Epidermal melanocyte (primary cell): ENCODE measurements at regions not wholly inside any gene's neighbourhood (a gene's known extent, or its start where the extent isn't known, plus 50 kb on each side); places are given as distances from the start of the nearest gene placed in this dataset.
"Not testable (repeated sequence)": the region's sequence is repeated elsewhere in the genome, so short reads cannot be mapped to it uniquely, and the experiment has no call there.

Experiments used
- DNase-seq: peaks from one replicate; pipeline ENCODE4 v3.0.0; 2011; ENCODE audit warnings: low spot score; ENCODE audit not compliant: insufficient read length

DNA sequence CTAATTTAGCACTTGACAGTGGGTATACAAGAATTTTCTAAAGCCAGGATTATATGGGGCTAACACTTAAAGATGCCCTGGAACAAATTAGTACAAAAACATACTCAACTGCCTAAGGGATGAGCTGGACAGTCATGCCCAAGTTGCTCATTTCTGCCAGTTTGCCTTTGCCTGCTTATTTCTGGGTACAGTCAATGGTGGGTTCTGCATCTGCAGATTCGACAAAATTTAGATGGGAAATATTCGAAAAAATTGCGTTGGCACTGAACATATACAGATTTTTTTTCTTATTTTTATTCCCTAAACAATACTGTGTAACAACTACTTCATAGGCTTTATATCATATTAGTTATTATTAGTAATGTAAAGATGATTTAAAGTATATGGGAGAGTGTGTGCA is 591.9 kb downstream of the EPM2A start:
- no peak for DNase-seq

DNA sequence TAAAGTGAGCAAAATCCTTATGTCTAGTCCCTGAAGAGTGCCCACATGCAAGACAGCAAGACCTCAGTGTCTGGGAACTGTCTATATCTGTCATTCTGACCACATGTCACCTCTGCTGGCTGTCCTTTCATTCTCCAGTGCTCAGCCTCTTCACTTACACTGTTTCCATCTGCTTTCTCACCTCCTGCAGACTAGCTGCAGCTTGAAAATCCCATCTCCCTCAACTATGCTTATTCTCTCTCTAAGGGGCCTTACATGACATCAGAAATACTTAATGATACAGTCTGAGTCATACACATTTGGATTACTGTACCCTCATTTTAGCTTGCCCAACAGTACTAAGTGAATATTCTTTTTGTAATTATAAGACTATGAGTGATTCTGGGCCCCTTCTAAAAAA is 587.8 kb downstream of the EPM2A start:
- DNase-seq: no peak

DNA sequence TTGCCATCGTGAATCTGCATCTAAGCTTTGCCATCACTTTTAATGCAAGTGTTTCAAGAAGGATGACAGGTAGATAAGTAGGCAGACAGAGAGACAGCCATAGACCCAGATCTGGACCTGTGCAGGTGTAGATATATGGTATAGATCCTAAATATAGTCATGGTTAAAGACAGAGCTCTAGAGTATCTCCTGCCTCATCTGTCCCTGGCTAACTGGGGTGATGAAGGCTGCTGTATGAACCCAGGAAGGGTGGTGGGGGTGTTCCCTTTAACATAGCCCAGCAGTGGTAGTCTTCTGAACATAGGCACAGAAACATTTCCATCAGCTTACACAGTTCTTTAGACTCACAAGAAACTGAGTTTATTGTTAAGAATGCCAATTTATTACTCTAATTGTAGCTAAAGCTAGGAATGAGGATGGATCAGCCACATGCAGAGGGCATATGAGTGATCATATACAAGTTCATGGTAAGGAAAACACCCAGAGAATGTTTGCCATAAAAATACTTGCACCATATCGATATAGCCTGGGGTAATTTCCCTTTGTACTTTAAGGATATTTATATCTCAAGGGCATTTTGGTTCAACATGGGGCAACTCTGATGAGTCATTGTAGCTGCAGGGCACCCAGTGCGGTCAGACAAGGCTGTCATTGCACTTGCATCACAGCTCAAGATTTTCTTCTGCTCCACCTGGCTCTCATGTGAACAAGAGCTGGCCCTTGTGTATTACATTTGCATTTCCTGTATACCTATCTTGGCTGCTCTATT is 587.2 kb downstream of the EPM2A start:
- DNase-seq: no peak

DNA sequence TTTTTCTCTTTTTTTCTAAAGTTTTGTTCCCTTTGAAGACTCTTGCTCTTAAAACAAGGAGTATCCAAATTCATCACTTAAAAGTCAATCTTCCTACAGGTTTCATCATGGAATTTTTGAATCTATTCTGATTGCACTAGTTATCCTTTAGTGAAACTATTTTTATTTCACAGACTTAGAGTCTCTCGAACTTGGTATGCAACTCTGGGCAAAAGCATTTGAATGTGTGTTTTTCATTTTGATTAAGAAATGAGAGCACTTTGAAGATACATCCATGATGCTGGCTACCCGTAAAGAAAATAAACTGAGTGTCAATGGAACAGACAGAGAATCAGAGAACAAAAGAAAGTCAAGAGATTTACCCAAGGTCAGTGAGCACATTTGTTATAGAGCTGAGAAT is 586.5 kb downstream of the EPM2A start:
- no peak for DNase-seq

DNA sequence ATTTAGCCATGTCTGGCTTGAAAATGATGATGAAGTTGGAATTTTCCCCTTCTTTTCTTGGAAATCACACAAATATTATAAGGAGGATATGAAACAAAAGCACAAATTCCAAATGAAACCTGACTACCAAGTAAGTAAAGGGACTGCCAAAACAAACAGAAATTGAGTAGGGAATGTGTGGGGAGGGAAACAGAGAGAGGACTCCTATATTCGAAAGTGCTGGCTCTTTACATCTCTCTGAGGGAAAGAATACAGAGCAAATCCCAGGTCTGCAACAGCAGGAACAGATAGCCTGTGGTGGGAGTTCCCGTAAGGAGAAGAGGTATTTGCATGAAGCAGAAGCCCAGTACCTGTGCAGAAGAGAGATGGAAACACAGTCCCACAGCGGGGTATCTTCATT is 583.7 kb downstream of the EPM2A start:
- no peak for DNase-seq

- DNase-seq: no peak
Observed at GRCh38 chr6:145153495-145153894, 581.8 kb downstream of the EPM2A start.

DNA sequence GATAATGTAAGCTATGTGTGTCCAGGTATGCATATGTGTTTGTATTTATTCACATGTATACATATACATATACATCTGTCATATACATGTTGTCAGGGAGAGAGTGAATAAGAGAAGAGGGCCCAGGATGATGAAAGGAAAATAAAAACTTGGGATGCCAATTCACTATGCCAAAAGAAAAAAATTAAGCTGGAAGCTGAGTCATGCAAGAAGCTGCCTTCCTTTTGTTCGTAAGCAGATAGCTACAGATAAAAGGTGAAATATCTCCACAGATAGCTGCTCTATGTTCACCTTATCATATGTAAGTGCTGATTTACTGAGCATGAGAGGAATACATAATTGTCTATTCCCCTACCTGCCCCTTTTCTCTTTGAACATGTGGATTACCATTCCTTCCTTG is 579.9 kb downstream of the EPM2A start:
- DNase-seq: no peak

- no peak for DNase-seq
Observed at GRCh38 chr6:145155873-145156782, 579.2 kb downstream of the EPM2A start.

DNA sequence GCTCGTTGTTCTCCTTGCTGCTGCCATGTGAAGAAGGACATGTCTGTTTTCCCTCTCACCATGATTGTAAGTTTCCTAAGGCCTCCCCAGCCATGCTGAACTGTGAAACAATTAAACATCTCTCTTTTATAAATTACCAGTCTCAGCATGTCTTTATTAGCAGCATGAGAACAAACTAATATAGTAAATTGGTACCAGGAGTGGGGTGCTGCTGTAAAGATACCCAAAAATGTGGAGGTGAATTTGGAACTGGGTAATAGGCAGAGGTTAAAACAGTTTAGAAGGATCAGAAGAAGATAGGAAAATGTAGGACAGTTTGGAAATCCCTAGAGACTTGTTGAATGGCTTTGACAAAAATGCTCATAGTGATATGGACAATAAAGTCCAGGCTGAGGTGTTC is 576.7 kb downstream of the EPM2A start:
- DNase-seq: not testable (repeated sequence)

DNA sequence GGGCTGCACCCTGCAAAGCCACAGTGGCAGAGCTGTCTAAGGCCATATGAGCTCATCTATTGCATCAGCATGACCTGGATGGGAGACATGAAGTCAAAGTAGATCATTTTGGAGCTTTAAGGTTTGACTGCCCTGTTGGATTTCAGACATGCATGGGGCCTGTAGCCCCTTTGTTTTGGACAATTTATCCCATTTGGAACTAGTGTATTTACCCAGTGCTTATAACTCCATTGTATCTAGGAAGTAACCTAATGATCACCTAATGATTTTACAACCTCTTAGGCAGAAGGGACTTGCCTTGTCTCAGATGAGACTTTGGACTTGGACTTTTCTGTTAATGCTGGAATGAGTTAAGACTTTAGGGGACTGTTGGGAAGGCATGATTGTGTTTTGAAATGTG is 575.4 kb downstream of the EPM2A start:
- DNase-seq: no peak

DNA sequence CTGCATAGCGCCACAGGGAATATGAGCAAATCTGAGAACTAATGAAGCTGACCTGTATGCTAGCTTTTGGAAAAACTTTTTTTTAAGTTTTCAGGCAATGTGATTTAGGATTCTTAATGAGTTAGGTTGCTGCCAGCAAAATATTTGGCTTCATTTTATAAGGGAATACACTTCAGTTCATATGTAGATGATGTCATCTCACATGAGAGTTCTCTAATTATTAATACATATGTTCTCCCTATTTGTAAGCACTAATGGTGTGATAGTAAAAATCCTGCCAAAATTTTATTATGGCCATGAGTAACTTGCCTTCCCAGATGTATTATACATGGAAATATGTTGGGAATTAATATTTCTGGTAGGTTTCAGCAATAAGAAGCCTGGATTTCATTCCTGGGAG is 573.8 kb downstream of the EPM2A start:
- DNase-seq: no peak

GRCh38 chr6:145169726-145170224 is 565.5 kb downstream of the EPM2A start:
- no peak for DNase-seq

GRCh38 chr6:145175470-145175869 is 559.9 kb downstream of the EPM2A start:
- no peak for DNase-seq

DNA sequence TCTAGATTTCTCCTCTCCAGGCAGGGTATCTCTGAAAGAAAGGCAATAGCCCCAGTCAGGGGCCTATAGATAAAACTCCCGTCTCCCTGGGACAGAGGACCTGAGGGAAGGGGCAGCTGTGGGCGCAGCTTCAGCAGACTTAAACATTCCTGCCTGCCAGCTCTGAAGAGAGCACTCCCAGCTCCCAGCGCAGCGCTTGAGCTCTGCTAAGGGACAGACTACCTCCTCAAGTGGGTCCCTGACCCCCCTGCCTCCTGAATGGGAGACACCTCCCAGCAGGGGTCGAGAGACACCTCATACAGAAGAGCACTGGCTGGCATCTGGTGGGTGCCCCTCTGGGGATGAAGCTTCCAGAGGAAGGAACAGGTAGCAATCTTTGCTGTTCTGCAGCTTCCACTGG is 556.9 kb downstream of the EPM2A start:
- DNase-seq: no peak

DNA sequence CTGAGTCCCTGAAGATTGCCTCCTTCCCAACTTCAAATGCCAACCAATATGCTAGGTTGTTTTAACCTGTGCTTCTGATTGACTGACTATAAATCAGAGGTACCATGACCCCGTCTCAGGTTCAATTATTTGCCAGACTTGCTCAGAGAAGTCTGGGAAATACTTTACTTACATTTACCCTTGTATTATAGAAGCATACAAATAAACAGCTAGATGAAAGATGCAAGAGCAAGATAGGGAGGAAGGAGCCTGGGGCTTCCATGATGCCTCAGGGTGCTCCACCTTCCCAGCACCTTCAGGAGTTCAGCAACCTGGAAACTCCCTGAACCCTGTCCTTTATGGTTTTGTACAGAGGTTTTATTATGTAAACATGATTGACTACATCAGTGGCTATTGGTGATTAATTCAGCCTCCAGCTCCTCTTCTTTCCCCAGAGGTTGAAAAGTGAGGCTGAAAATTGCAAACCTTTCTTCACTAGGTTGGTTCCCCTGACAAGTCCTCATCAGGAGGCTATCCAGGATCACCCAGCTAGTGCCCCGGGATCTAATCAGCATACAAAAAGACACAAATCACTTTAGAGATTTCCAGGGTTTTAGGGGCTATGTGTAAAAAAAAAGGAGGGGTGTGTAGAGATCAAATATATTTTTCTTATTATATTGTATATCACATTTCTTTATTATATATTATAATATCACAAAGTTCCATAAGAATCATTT is 547.7 kb downstream of the EPM2A start:
- DNase-seq: no peak

DNA sequence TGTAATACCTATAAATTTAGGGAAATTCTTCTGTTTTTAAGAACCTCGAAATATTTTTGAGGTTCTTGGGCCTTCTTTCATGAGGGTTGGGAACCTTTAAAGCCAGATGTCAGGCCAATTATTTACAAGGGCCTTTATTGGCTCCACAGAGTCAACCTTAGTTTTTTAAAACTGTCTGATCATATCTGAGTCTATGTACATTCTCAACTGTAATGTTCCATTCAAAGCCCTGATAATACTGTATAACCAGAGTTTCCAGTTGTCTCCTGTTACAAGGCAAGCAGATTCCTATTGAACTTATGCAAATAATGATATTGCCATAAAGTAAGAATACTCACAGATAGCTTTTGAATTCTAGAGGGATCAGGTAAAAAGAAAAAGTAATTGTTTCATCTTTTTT is 545.5 kb downstream of the EPM2A start:
- no peak for DNase-seq

GRCh38 chr6:145194389-145194788 is 540.9 kb downstream of the EPM2A start:
- no peak for DNase-seq

DNA sequence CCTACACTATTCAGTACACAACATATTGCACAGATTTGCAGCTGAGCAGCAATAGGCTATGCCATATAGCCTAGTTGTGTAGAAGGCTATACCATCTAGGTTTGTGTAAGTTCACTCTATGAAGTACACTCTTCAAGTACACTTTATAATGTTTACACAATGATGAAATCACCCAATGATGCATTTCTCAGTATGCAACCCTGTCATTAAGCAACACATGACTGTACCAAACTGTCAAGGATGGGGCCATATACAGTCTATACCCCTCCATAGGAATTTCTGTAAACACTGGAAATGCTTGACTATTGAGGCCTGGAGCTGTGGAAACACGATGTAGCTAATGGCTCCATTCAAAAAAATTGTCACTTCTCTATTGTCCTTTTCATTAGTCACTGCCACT is 535.4 kb downstream of the EPM2A start:
- DNase-seq: no peak

GRCh38 chr6:145204301-145204700 is 531.0 kb downstream of the EPM2A start:
- DNase-seq: no peak

DNA sequence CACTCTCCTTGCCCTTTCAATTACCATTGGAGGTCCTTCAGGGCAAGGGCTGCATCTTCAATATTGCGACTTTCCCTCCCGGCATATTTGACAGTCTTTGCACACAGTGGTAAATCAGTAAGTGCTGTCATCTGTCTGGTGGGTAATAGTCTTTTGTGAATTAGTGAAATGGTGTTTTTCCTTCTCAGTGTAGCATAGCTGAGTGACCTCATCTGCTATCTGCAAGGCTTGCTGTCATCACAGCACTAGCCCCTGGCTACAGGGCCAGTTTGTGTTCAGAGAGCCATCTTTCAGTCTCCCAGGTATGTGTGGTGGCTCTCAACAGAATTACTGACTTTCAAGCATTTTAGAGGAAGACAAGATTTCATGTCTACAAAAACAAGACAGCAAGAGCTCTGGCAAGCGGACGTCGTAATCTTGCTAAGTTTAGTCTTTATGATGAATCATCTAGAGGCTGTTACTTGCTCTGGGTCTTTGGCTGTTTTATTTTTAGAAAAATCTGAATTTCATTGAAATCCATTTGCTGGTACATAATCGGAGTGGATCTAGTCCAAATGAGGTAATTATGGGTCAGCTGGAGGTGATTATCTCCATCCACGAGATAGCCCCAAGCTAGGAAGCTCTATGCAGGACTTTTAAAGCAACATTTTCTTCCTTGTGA is 528.9 kb downstream of the EPM2A start:
- no peak for DNase-seq

DNA sequence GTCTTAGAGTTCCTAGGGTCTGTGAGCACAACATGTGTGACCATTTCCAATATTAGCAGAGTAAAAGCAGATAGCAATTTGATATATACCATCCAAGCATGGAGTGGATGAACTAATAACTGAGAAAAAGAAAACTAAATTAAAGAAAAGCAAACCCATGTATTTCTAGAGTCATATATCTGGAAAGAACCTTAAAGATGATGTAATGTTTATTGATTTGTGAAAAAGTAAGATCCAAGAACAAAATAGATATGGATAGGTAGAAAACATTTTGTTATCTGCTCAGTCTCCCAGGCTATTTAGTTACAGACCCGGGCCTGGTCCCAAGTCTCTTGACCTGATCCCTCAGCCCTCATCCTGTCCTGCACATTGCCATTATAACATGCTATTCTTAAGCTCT is 526.8 kb downstream of the EPM2A start:
- no peak for DNase-seq
